ENCODE measurements at regions not wholly inside any gene's neighbourhood (a gene's known extent, or its start where the extent isn't known, plus 50 kb on each side); places are given as distances from the start of the nearest gene placed in this dataset.

DNA sequence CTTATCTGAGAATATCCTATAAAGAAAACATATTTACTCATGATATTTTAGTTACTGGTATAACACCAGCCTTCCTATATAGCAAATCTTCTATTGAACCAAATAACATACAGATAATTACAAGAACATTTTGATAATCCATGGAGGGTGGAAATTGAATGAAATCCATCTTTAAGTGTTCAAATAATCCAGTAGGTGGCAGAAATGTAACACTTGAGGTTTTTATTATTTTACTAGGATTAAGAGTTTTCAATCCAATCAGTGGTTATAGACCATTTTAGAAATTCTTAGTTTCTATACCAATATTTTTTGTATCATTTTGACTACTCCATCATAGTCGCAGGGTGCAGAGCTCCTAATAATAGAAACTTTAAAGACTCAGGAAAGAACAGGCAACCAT lies 101.9 kb upstream of the KCNH8 start:
- ChIA-PET POLR2A (no interaction called here), CTCF (ENCODE audit: low intra/inter-chr PET ratio) (no interaction called here)
- intact Hi-C loops (cut with micrococcal nuclease): no loop called here

DNA sequence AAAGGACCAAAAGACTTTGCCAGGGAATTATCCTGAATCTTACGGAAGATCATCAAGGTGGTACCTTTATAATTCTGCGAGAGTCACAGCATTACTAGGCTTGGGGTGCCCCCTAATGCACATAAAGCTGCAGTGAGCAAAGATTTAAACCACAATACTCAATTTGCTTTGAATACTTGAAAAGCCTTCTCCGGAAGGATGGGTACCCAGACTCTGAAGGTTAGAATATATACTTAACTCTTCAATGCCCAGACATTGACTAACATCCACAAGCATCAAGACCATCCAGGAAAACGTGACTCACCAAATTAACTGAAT lies 117.8 kb upstream of the KCNH8 start:
- no peak for FAIRE-seq
- ATAC-seq: no peak
- ChIA-PET POLR2A (no interaction called here), CTCF (ENCODE audit: low intra/inter-chr PET ratio) (no interaction called here)
- DNase-seq (ENCODE audit: extremely low read depth in 1 of 4, low spot score in 3 of 4): no peak
- Histone ChIP-seq H3K36me3 (ENCODE audit: control insufficient read depth, insufficient read depth, low read length) (no peaks in the 10 kb centered on the region), H2AFZ (ENCODE audit: low read depth, low read length) (no peak overlapping the region), H3K4me2 (ENCODE audit: insufficient read depth, low read length) (no peak overlapping the region), H3K9me1 (ENCODE audit: control insufficient read depth, insufficient read depth, low read length) (no peaks in the 10 kb centered on the region), H3K4me1 (replicated peaks in 1 of 2; ENCODE audit: control insufficient read depth in 2 of 2, insufficient read depth in 2 of 2, low read length in 2 of 2) (no peaks in the 10 kb centered on the region), H3K79me2 (ENCODE audit: control insufficient read depth, insufficient read depth, low read length) (no peaks in the 10 kb centered on the region), H3K4me3 (no peak overlapping the region), H4K20me1 (replicated peaks; ENCODE audit: control insufficient read depth, insufficient read depth, low read length) (no peaks in the 10 kb centered on the region), H3K9ac (ENCODE audit: insufficient read depth in 1 of 2, low read depth in 2 of 2, low read length in 2 of 2) (no peak overlapping the region), H3K27ac (ENCODE audit: extremely low read depth, low read depth, low read length) (no peak overlapping the region), H3K27me3 (ENCODE audit: control insufficient read depth in 2 of 2, insufficient read depth in 2 of 2, low read length in 2 of 2) (no peaks in the 10 kb centered on the region), H3K9me3 (replicated peaks; ENCODE audit: control insufficient read depth, insufficient read depth, low read depth, low read length) (no peaks in the 10 kb centered on the region)
- in situ Hi-C loops (cut with MboI): no loop called here
- BruUV-seq (replicated peaks): no TSS peak
- 2% methylated on average over 4 of the region's 4 CpGs for WGBS (ENCODE audit: insufficient coverage, low coverage, missing lambda C conversion rate)
- intact Hi-C loops (cut with micrococcal nuclease): no loop called here
- TF ChIP-seq RBM17 (IDR thresholded peaks at IDR 0.05; ENCODE audit: borderline replicate concordance, low read depth, low read length): no peak
- TF ChIP-seq FOXJ2 (tag; IDR thresholded peaks at IDR 0.05): no peak
- TF ChIP-seq FOXM1 (IDR thresholded peaks at IDR 0.05; ENCODE audit: low read depth): no peak
- no peak for TF ChIP-seq FOXM1 (CRISPR knock-in tag; IDR thresholded peaks at IDR 0.05; ENCODE audit: low read depth)
- TF ChIP-seq, protein P1, sequence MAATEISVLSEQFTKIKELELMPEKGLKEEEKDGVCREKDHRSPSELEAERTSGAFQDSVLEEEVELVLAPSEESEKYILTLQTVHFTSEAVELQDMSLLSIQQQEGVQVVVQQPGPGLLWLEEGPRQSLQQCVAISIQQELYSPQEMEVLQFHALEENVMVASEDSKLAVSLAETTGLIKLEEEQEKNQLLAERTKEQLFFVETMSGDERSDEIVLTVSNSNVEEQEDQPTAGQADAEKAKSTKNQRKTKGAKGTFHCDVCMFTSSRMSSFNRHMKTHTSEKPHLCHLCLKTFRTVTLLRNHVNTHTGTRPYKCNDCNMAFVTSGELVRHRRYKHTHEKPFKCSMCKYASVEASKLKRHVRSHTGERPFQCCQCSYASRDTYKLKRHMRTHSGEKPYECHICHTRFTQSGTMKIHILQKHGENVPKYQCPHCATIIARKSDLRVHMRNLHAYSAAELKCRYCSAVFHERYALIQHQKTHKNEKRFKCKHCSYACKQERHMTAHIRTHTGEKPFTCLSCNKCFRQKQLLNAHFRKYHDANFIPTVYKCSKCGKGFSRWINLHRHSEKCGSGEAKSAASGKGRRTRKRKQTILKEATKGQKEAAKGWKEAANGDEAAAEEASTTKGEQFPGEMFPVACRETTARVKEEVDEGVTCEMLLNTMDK (IDR thresholded peaks at IDR 0.05; ENCODE audit: borderline replicate concordance, insufficient read depth, low read depth, low read length, poor library complexity, severe bottlenecking): no peak
- no peak for TF ChIP-seq ZNF79 (CRISPR knock-in tag; IDR thresholded peaks at IDR 0.05; ENCODE audit: low read depth)

More for the DNA sequence above, 101.9 kb upstream of the KCNH8 start:
- no TSS peak for BruUV-seq (replicated peaks)
- FAIRE-seq (no peak), ATAC-seq (no peak), DNase-seq (ENCODE audit: extremely low read depth in 1 of 4, low spot score in 3 of 4) (no peak)
- 0% methylated on average over 1 of the region's 1 CpG for WGBS (ENCODE audit: insufficient coverage, low coverage, missing lambda C conversion rate)
- Histone ChIP-seq H3K36me3 (ENCODE audit: control insufficient read depth, insufficient read depth, low read length) (no peaks in the 10 kb centered on the region), H4K20me1 (replicated peaks; ENCODE audit: control insufficient read depth, insufficient read depth, low read length) (no peaks in the 10 kb centered on the region), H3K79me2 (ENCODE audit: control insufficient read depth, insufficient read depth, low read length) (no peaks in the 10 kb centered on the region), H3K4me2 (ENCODE audit: insufficient read depth, low read length) (no peak overlapping the region), H3K9me1 (ENCODE audit: control insufficient read depth, insufficient read depth, low read length) (no peaks in the 10 kb centered on the region), H2AFZ (ENCODE audit: low read depth, low read length) (no peak overlapping the region), H3K4me1 (replicated peaks in 1 of 2; ENCODE audit: control insufficient read depth in 2 of 2, insufficient read depth in 2 of 2, low read length in 2 of 2) (no peaks in the 10 kb centered on the region), H3K27me3 (ENCODE audit: control insufficient read depth in 2 of 2, insufficient read depth in 2 of 2, low read length in 2 of 2) (no peaks in the 10 kb centered on the region), H3K27ac (ENCODE audit: extremely low read depth, low read depth, low read length) (no peak overlapping the region), H3K4me3 (no peak overlapping the region), H3K9ac (ENCODE audit: insufficient read depth in 1 of 2, low read depth in 2 of 2, low read length in 2 of 2) (no peak overlapping the region), H3K9me3 (replicated peaks; ENCODE audit: control insufficient read depth, insufficient read depth, low read depth, low read length) (no peaks in the 10 kb centered on the region)
- TF ChIP-seq KLF6 (CRISPR knock-in tag; IDR thresholded peaks at IDR 0.05; ENCODE audit: borderline replicate concordance): no peak
- in situ Hi-C loops (cut with MboI): no loop called here

Data from K562 (cell line).